Stomach (tissue), 8 donors: ENCODE measurements at regions not wholly inside any gene's neighbourhood (a gene's known extent, or its start where the extent isn't known, plus 50 kb on each side); places are given as distances from the start of the nearest gene placed in this dataset.
A peak's percentile ranks its signal among the peaks of the same experiment; 100 is the strongest.
"Not testable (repeated sequence)": the region's sequence is repeated elsewhere in the genome, so short reads cannot be mapped to it uniquely, and the experiment has no call there.

Experiments
- DNase-seq, 2 donors: peaks; one replicate each; pipeline versions ENCODE4 v3.0.0 to v3.0.0-alpha.2; 2013 to 2019
- H3K27ac ChIP-seq, 5 donors: fragments of 200-600 bp in 4 of 5; sonication (generic) in 4 of 5; one replicate each; pipeline ENCODE4 v1.5.1; 2013 to 2019; ENCODE audit warnings: mild to moderate bottlenecking in 1 of 5, moderate library complexity in 1 of 5
- H3K27me3 ChIP-seq, 3 donors: fragments of 200-600 bp; sonication (generic); one replicate each; pipeline ENCODE4 v1.5.1; 2017 to 2019; ENCODE audit warnings: mixed run types in 1 of 3
- H3K36me3 ChIP-seq, 4 donors: fragments of 200-600 bp; sonication (generic); 1 replicate in 3 of 4; 2 replicates in 1 of 4; pipeline ENCODE4 v1.5.1; 2016 to 2019
- H3K4me1 ChIP-seq, 4 donors: fragments of 200-600 bp; sonication (generic); one replicate each; pipeline ENCODE4 v1.5.1; 2016 to 2019
- H3K4me3 ChIP-seq, 4 donors: fragments of 200-600 bp; sonication (generic) in 3 of 4; one replicate each; pipeline ENCODE4 v1.5.1; 2016 to 2019; ENCODE audit warnings: mild to moderate bottlenecking in 1 of 4
- H3K9me3 ChIP-seq, 4 donors: fragments of 200-600 bp; sonication (generic); one replicate each; pipeline ENCODE4 v1.5.1; 2016 to 2019
- EP300 ChIP-seq: sonication (generic); formaldehyde crosslinking; IDR thresholded peaks from one replicate; pipeline ENCODE4 v1.6.1; 2017; ENCODE audit warnings: antibody characterized with exemption
- POLR2A ChIP-seq, 4 donors: fragments of 450-650 bp; IDR thresholded peaks; one replicate each; pipeline ENCODE4 v1.6.1; 2016; ENCODE audit warnings: antibody characterized with exemption in 4 of 4, control low read depth in 2 of 4, mild to moderate bottlenecking in 1 of 4, moderate library complexity in 1 of 4
- POLR2AphosphoS5 ChIP-seq, 3 donors: sonication (generic); formaldehyde crosslinking; IDR thresholded peaks; one replicate each; pipeline ENCODE4 v1.6.1; 2016; ENCODE audit warnings: antibody characterized with exemption in 3 of 3
- WGBS, 5 donors: extraction: QIAGEN DNeasy Blood & Tissue Kit in 3 of 5; methylation state at CpG; one replicate each; pipeline versions ENCODE4 v1.1.5 to v1.1.7; 2013 to 2018; 5-methylcytosine and 5-hydroxymethylcytosine counted together
- intact Hi-C: fragments of 100-400 bp; cut with DNase I; formaldehyde crosslinking; loops from one replicate; pipeline ENCODE4 v1.15.1; 2023; ENCODE audit warnings: low total_unique reads
- TF ChIP-seq, protein P1 (sequence below), 7 experiments: fragments of 450-650 bp in 4 of 7; fragments of 200-600 bp in 3 of 7; sonication (generic) in 3 of 7; IDR thresholded peaks; one replicate each; pipeline ENCODE4 v1.5.1; 2016 to 2019; ENCODE audit warnings: antibody characterized with exemption in 7 of 7, control low read depth in 2 of 7, mild to moderate bottlenecking in 1 of 7
- donor health status: healthy with polysubstance abuse.
- donor health status: Bipolar disorder and iron deficiency.
- donor health status: healthy.

DNA sequence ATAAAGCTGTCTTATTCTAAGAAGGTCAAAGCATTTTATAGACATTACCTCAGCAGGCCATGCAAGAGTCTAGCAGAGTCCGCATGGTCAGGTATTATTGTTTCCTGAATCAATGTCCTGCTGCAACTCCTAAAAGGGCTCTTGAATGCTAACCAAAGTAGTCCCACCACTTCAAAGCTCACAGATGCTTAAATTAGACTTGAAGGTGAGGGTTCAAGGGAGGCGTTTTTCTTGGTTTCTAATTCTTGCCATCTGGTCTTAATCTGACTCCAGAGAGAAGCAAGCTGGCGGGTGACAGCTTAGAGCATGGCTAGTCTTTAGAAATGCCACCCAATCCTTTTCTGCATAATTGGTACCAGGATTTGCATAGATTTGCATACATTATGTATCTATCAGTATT, 226.3 kb downstream of the MREG start:
- Histone ChIP-seq H3K27me3 (no peaks in the 10 kb centered on the region), H3K9me3 (no peaks in the 10 kb centered on the region), H3K27ac (no peak overlapping the region), H3K36me3 (no peaks in the 10 kb centered on the region), H3K4me3 (no peak overlapping the region), H3K4me1 (peaks cover 0 to 19% (median 0%) of the 10 kb centered on the region in 4 donors)
- TF ChIP-seq EP300, result no peak
- intact Hi-C loops, result no loop called here
- 80 to 93% (median 83%) methylated on average over 3 of the region's 3 CpGs for WGBS, 5 donors
- no peak for DNase-seq

- Histone ChIP-seq H3K27ac (peak overlapping the region in 3 of 5 donors; percentile 20 to 56 (median 36)), H3K9me3 (no peaks in the 10 kb centered on the region), H3K4me1 (peaks cover 0 to 17% (median 0%) of the 10 kb centered on the region in 4 donors), H3K27me3 (no peaks in the 10 kb centered on the region), H3K4me3 (no peak overlapping the region), H3K36me3 (no peaks in the 10 kb centered on the region)
- intact Hi-C loops, result no loop called here
- peak; percentile 22 to 61 (median 43) for TF ChIP-seq POLR2AphosphoS5 (IDR thresholded peaks at IDR 0.05)
- TF ChIP-seq POLR2A (IDR thresholded peaks at IDR 0.05), result no peak
- peak in 1 of 2 donors; percentile 73 for DNase-seq
- WGBS, 5 donors, result 42 to 60% (median 56%) methylated on average over 3 of the region's 3 CpGs
Observed at GRCh38 chr2:215784371-215784783, 229.0 kb downstream of the MREG start.

GRCh38 chr2:215783640-215784039, 229.7 kb downstream of the MREG start:
- H3K36me3 ChIP-seq, H3K4me3 ChIP-seq, intact Hi-C loops, DNase-seq, H3K27me3 ChIP-seq, H3K9me3 ChIP-seq: not testable (repeated sequence)
- peaks cover 0 to 17% (median 0%) of the 10 kb centered on the region in 4 donors for H3K4me1 ChIP-seq
- H3K27ac ChIP-seq, result peak overlapping the region in 1 of 5 donors; percentile 36
- WGBS, 5 donors, result 95 to 97% (median 97%) methylated on average over 7 of the region's 7 CpGs

DNA sequence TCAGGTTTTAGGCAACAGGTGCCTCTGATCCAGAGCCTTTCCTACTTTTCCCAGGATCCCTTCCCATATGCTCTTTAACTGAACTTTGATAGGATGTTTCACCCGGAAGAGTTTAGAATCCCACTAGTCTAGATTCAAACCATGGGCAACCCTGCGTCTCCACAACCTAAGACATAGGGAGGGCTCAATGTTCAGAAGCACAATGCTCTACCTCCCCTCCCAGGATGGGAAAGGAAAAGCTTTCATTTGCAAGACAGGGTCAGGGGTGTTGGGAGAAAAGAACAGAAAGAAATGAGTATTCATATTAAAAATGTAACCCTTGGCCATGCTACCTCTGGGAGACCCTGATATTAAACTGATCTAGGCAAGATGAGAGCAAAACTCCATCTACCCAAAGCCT, 230.4 kb downstream of the MREG start:
- peaks cover 0 to 17% (median 0%) of the 10 kb centered on the region in 4 donors for H3K4me1 ChIP-seq

DNA sequence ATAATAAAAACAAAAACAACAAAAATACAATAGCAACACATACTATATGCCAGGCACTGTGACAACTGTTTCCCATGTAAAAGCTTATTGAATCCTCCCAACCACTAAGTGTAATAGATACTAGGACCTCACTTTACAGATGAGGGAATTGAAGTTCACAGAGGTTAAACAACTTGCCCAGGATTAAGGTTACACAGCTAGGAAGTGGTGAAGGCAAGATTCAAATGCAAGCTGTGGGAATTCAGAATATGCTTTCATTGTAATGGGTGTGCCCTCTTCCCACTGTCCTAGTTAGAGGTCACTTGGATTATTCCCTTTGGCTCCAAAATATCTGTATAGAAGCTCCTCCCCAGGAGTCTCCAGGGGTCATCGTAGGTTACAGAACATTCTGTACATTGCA, 231.1 kb downstream of the MREG start:
- TF ChIP-seq POLR2A (IDR thresholded peaks at IDR 0.05), result no peak
- TF ChIP-seq EP300, result no peak
- TF ChIP-seq, protein P1, sequence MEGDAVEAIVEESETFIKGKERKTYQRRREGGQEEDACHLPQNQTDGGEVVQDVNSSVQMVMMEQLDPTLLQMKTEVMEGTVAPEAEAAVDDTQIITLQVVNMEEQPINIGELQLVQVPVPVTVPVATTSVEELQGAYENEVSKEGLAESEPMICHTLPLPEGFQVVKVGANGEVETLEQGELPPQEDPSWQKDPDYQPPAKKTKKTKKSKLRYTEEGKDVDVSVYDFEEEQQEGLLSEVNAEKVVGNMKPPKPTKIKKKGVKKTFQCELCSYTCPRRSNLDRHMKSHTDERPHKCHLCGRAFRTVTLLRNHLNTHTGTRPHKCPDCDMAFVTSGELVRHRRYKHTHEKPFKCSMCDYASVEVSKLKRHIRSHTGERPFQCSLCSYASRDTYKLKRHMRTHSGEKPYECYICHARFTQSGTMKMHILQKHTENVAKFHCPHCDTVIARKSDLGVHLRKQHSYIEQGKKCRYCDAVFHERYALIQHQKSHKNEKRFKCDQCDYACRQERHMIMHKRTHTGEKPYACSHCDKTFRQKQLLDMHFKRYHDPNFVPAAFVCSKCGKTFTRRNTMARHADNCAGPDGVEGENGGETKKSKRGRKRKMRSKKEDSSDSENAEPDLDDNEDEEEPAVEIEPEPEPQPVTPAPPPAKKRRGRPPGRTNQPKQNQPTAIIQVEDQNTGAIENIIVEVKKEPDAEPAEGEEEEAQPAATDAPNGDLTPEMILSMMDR (IDR thresholded peaks at IDR 0.05), result no peak
- no peak for TF ChIP-seq POLR2AphosphoS5 (IDR thresholded peaks at IDR 0.05)
- Histone ChIP-seq H3K36me3 (no peaks in the 10 kb centered on the region), H3K4me1 (peaks cover 0 to 17% (median 0%) of the 10 kb centered on the region in 4 donors), H3K27ac (peak overlapping the region in 1 of 5 donors; percentile 21), H3K4me3 (no peak overlapping the region), H3K9me3 (no peaks in the 10 kb centered on the region), H3K27me3 (no peaks in the 10 kb centered on the region)
- DNase-seq, result no peak
- intact Hi-C loops, result no loop called here
- 83 to 100% (median 95%) methylated on average over 1 of the region's 1 CpG for WGBS, 5 donors

More for the DNA sequence above, 230.4 kb downstream of the MREG start:
- no peak overlapping the region for H3K4me3 ChIP-seq
- H3K27me3 ChIP-seq, result no peaks in the 10 kb centered on the region
- H3K27ac ChIP-seq, result peak overlapping the region in 1 of 5 donors; percentile 36
- H3K9me3 ChIP-seq, result no peaks in the 10 kb centered on the region
- WGBS, 5 donors, result 92 to 98% (median 97%) methylated on average over 2 of the region's 2 CpGs
- H3K36me3 ChIP-seq, result no peaks in the 10 kb centered on the region
- DNase-seq, result no peak
- TF ChIP-seq POLR2AphosphoS5 (IDR thresholded peaks at IDR 0.05), result no peak
- TF ChIP-seq, protein P1 (IDR thresholded peaks at IDR 0.05), result no peak
- no peak for TF ChIP-seq POLR2A (IDR thresholded peaks at IDR 0.05)
- TF ChIP-seq EP300, result no peak
- intact Hi-C loops, result no loop called here

- Histone ChIP-seq H3K4me1 (peaks cover 0 to 17% (median 0%) of the 10 kb centered on the region in 4 donors), H3K27me3 (no peaks in the 10 kb centered on the region), H3K4me3 (no peak overlapping the region), H3K36me3 (no peaks in the 10 kb centered on the region), H3K27ac (no peak overlapping the region), H3K9me3 (no peaks in the 10 kb centered on the region)
- 61 to 75% (median 68%) methylated on average over 3 of the region's 3 CpGs for WGBS, 5 donors
- intact Hi-C loops, result no loop called here
- TF ChIP-seq, protein P1 (IDR thresholded peaks at IDR 0.05), result no peak
- TF ChIP-seq POLR2A (IDR thresholded peaks at IDR 0.05) (no peak), EP300 (no peak), POLR2AphosphoS5 (IDR thresholded peaks at IDR 0.05) (no peak)
- DNase-seq, result no peak
Observed at GRCh38 chr2:215780907-215781685, 232.3 kb downstream of the MREG start.
